Left lung (tissue), 4 donors: ENCODE measurements at regions not wholly inside any gene's neighbourhood (a gene's known extent, or its start where the extent isn't known, plus 50 kb on each side); places are given as distances from the start of the nearest gene placed in this dataset.

Experiments
- ATAC-seq: fragments of 200-7000 bp; cut with Tn5 transposase; one replicate; pipeline ENCODE4 v1.9.1; 2020; ENCODE audit warnings: moderate library complexity
- DNase-seq, 4 donors: peaks; one replicate each; pipeline ENCODE4 v3.0.0-alpha.2; 2013 to 2020
- H3K27ac ChIP-seq, 2 donors: fragments of 200-600 bp; sonication (generic) in 1 of 2; one replicate each; pipeline versions ENCODE4 v1.5.0 to v1.8.0; 2020 to 2021
- H3K27me3 ChIP-seq, 2 donors: fragments of 200-600 bp; sonication (generic) in 1 of 2; one replicate each; pipeline versions ENCODE4 v1.5.0 to v1.8.0; 2020 to 2021
- H3K36me3 ChIP-seq, 2 donors: fragments of 200-600 bp; sonication (generic) in 1 of 2; one replicate each; pipeline versions ENCODE4 v1.5.0 to v1.8.0; 2020 to 2021
- H3K4me1 ChIP-seq, 2 donors: fragments of 200-600 bp; one replicate each; pipeline ENCODE4 v1.8.0; 2021
- H3K4me3 ChIP-seq, 2 donors: fragments of 200-600 bp; sonication (generic) in 1 of 2; one replicate each; pipeline versions ENCODE4 v1.5.0 to v1.8.0; 2020 to 2021; ENCODE audit warnings: mild to moderate bottlenecking in 1 of 2
- H3K9me3 ChIP-seq, 2 donors: fragments of 200-600 bp; sonication (generic) in 1 of 2; one replicate each; pipeline versions ENCODE4 v1.5.0 to v1.8.0; 2020 to 2021
- intact Hi-C, 2 donors: fragments of 100-400 bp; cut with DNase I; formaldehyde crosslinking; loops; one replicate each; pipeline versions ENCODE4 v1.11.2 to v1.14.2; 2022
- TF ChIP-seq, protein P1 (sequence below), 2 donors: fragments of 200-600 bp; sonication (generic) in 1 of 2; IDR thresholded peaks; one replicate each; pipeline versions ENCODE4 v1.5.0 to v1.8.0; 2021; ENCODE audit warnings: antibody characterized with exemption in 2 of 2
- donor health status: DM: no; HTN: yes; CAD: no.
- donor health status: DM: no; HTN: no; CAD: no.

DNA sequence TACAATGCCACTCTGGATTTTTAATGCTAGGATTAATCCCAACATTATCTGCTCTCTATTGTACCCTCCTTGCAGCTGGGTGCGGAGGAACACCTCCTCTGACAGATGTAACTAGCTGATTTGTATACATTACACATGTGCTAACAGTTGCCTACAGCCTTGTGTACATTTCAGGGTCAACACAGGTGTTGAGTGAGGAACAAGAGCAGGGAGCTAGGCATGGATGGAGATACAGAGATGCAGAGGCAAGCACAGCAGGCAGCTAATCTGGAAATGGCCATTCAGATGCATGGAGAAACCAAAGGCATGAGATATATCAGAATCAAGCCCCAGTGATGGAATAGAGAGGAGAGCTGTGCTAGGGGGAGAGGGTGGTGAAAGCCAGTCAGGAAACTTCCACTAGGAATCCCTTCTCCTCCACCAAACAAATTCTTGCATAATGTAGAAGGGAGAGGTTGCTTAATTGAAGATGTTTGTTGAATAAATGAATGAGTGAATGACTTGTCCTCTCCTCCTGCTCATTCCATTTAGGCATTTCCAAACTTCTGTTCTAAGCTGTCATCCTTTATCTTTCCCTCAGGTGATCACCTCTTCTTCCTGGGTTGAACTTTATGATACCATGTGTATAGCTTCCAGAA lies 313.2 kb downstream of the ATP23 start:
- no peak overlapping the region for H3K27ac ChIP-seq
- ATAC-seq (no peak), DNase-seq (no peak)
- TF ChIP-seq, protein P1, sequence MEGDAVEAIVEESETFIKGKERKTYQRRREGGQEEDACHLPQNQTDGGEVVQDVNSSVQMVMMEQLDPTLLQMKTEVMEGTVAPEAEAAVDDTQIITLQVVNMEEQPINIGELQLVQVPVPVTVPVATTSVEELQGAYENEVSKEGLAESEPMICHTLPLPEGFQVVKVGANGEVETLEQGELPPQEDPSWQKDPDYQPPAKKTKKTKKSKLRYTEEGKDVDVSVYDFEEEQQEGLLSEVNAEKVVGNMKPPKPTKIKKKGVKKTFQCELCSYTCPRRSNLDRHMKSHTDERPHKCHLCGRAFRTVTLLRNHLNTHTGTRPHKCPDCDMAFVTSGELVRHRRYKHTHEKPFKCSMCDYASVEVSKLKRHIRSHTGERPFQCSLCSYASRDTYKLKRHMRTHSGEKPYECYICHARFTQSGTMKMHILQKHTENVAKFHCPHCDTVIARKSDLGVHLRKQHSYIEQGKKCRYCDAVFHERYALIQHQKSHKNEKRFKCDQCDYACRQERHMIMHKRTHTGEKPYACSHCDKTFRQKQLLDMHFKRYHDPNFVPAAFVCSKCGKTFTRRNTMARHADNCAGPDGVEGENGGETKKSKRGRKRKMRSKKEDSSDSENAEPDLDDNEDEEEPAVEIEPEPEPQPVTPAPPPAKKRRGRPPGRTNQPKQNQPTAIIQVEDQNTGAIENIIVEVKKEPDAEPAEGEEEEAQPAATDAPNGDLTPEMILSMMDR (IDR thresholded peaks at IDR 0.05), result no peak
- H3K4me1 ChIP-seq, result no peaks in the 10 kb centered on the region
- no peaks in the 10 kb centered on the region for H3K27me3 ChIP-seq
- peaks cover 0 to 2% of the 10 kb centered on the region in 2 donors for H3K9me3 ChIP-seq
- H3K36me3 ChIP-seq, result no peaks in the 10 kb centered on the region
- intact Hi-C loops, result no loop called here
- no peak overlapping the region for H3K4me3 ChIP-seq

DNA sequence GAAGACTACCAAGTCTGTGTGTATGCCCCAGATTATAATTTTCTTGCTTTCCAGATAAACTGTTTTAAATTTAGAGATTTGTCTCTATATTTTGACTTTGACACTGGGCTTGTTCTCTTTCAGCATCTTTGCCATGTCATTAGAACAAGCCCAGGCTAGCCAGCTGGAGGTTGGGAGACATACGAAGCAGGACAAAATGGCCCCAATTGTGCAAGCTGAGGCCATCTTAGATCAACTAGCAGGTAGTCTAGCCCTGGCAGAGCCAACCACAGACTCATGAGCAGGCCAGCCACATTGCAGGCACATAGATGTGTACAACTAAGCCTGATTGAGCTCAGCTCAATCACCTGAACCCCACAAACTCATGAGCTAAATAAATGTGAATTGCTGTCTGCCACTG lies 321.4 kb downstream of the ATP23 start:
- intact Hi-C loops, result no loop called here
- Histone ChIP-seq H3K4me3 (no peak overlapping the region), H3K4me1 (no peaks in the 10 kb centered on the region), H3K36me3 (no peaks in the 10 kb centered on the region), H3K9me3 (peaks cover 0 to 2% of the 10 kb centered on the region in 2 donors), H3K27me3 (no peaks in the 10 kb centered on the region), H3K27ac (no peak overlapping the region)
- ATAC-seq (no peak), DNase-seq (no peak)
- TF ChIP-seq, protein P1 (IDR thresholded peaks at IDR 0.05), result no peak

DNA sequence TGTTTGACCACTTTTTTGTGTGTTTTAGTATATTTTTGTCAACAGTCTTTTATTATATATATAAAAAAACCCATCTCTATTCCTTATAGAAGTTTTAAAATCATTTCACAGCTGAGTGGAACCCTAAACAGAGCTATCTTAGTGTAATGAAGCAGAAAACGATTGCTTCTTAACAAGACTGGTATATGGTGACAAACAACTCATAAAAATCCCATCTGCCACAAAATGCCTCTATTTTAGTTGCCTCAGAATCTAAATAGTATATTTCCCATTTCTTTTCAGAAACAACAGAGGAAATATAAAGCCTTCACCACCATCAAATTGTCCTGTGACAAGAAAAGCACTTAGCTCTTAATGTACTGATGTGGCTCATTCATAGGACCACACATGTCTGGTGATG lies 322.4 kb downstream of the ATP23 start:
- Histone ChIP-seq H3K9me3 (peaks cover 0 to 2% of the 10 kb centered on the region in 2 donors), H3K4me1 (no peaks in the 10 kb centered on the region), H3K36me3 (no peaks in the 10 kb centered on the region), H3K27me3 (no peaks in the 10 kb centered on the region), H3K4me3 (no peak overlapping the region), H3K27ac (no peak overlapping the region)
- ATAC-seq (no peak), DNase-seq (no peak)
- intact Hi-C loops, result no loop called here
- TF ChIP-seq, protein P1 (IDR thresholded peaks at IDR 0.05), result no peak

DNA sequence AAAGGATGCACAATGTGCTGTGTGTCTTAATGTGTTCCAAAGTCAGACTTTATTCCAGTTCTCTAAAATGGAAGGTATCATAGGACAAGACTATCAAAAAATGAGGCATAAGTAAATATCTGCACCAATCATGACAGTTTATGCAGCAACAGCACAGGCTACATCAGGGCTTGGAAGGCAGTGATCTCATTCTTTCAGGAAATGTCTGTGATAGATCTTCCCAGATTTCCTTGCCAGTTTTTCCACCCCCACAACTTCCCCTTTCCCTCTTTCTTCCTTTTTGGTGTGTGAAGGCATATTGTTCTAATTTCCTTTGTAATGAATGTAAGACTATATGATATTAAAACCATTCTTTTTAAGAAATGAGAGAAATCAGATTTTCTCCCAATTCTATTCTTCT lies 326.7 kb downstream of the ATP23 start:
- no peaks in the 10 kb centered on the region for H3K4me1 ChIP-seq

DNA sequence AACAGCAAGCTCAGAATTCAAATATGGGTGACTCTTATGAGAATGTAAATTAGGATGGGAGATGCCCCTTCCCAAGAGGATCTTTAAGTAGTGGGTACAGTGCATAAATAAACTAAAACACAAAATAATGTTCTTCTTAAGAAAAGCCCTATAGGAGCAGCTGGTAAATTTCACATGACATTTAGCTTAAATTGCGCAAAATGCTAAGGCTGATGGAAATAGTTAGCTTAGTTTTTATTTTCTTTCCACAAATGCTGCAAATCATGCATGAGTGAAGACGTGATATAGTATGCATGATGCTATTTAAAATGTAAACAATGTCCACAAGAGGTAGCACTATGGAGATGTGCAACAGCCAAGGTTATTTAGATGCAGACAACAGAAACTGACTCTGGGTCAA lies 328.1 kb downstream of the ATP23 start:
- Histone ChIP-seq H3K9me3 (no peaks in the 10 kb centered on the region), H3K27ac (no peak overlapping the region), H3K36me3 (no peaks in the 10 kb centered on the region), H3K27me3 (no peaks in the 10 kb centered on the region), H3K4me3 (no peak overlapping the region), H3K4me1 (no peaks in the 10 kb centered on the region)
- intact Hi-C loops, result no loop called here
- TF ChIP-seq, protein P1 (IDR thresholded peaks at IDR 0.05), result no peak
- DNase-seq (peak in 2 of 4 donors; percentile 81 to 85), ATAC-seq (no peak)

More for the DNA sequence above, 326.7 kb downstream of the ATP23 start:
- Histone ChIP-seq H3K27ac (no peak overlapping the region), H3K27me3 (no peaks in the 10 kb centered on the region), H3K36me3 (no peaks in the 10 kb centered on the region), H3K4me3 (no peak overlapping the region), H3K9me3 (no peaks in the 10 kb centered on the region)
- ATAC-seq, result no peak
- intact Hi-C loops, result no loop called here
- TF ChIP-seq, protein P1 (IDR thresholded peaks at IDR 0.05), result no peak
- DNase-seq, result no peak
